Stimulated activated CD4-positive, alpha-beta T cell treated with anti-CD3 and anti-CD28 coated beads, Interleukin-2, amount 100 ng/mL, for 24 hours (primary cell): ENCODE measurements at regions not wholly inside any gene's neighbourhood (a gene's known extent, or its start where the extent isn't known, plus 50 kb on each side); places are given as distances from the start of the nearest gene placed in this dataset.
"Not testable (repeated sequence)": the region's sequence is repeated elsewhere in the genome, so short reads cannot be mapped to it uniquely, and the experiment has no call there.

Experiments
- DNase-seq, 2 donors: peaks; one replicate each; pipeline ENCODE4 v3.0.0-alpha.2; 2020

- DNase-seq = no peak
Observed at GRCh38 chr11:27241311-27242122, 121.5 kb downstream of the CCDC34 start.

- no peak for DNase-seq
Observed at GRCh38 chr11:27239305-27239942, 123.6 kb downstream of the CCDC34 start.

DNA sequence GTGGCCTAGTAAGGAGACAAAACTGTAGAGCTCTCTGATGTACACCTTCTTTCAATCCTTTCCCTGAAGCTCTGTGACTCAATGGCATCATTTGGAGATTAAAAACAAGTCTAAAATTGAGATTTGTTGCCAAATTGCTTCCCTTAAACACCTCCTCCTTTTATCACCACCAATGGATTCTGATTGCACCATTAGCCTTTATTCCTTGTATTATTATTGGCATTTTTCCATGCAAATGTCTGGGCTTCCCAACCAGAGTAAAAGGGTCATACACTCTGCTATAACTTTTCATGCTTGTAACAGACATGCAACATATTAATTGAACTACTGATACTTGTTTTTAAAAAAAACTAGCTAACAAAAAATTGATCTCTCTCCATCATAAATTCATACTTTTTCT, 124.2 kb downstream of the CCDC34 start:
- no peak for DNase-seq

- no peak for DNase-seq
Observed at GRCh38 chr11:27237643-27238042, 125.4 kb downstream of the CCDC34 start.

GRCh38 chr11:27234961-27235360, 128.1 kb downstream of the CCDC34 start:
- DNase-seq = no peak

DNA sequence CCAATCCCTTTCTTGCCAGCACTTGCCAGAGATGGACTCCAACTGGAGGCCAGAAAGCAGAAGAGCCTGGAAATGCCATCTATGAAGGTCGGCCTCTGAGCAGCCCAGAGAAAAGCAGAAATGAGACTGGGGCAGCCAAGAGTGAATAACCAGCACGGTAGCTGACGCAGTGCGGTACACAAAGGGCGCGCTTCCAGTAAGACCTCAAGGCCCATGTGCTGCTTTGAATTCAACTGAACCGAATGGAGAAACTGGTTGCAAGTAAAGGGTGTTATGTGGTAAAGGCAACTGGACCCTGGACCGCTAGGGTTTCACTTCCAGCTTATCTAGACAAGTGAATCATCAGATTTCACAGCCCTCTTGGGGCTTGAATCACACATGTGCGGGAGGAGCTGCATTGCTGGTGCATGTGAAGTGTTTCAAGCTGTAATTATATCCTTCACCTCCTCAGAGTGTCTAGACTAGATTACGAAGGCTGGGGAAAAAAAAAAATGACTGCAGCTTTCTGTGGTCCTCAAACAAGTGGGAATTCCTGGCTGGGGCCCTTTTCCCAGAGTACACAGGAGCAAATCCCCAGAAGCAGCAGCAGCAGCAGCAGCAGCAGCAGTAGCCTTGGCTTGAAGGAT, 128.9 kb downstream of the CCDC34 start:
- no peak for DNase-seq

- DNase-seq = no peak
Observed at GRCh38 chr11:27233654-27234042, 129.4 kb downstream of the CCDC34 start.

DNA sequence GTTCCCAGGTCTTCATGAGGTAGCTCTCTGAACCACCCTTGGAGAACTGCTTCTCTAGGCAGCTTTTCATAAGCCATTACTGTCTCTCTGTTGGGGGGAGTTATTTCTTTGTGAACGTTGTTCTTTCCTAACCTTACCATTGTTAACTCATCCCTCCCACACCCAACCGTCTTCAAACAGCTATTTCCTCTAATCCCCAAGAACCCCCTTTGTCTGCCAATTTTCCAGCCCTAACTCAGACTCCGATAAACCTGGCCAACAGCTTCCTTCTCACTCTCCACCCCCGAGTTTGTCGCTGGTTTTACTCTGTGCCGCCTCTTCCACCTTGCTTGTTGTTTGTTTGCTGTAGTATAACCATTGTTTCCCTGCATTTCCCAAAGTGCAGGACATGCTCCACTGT, 131.5 kb downstream of the CCDC34 start:
- DNase-seq = no peak

DNA sequence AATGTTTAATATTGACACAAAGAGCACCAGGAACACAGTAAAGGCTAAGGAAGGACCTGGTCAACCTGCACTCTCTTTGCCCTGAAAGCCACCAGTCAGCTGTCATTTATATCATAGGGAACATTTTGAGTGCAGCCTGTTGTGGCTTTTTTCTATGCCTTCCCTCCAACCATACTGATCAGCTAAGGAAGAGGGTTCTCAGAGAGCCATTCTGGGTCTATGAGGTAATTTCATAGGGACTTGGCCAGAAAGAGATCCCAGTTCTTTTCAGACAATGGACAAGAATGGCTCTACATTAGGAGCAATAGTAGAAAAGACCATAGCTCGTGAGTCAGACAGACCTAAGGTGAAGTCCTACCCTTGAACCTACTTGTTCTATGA, 132.8 kb downstream of the CCDC34 start:
- DNase-seq = no peak

- DNase-seq = no peak
Observed at GRCh38 chr11:27229511-27230191, 133.4 kb downstream of the CCDC34 start.

GRCh38 chr11:27228906-27229290, 134.1 kb downstream of the CCDC34 start:
- DNase-seq = no peak

DNA sequence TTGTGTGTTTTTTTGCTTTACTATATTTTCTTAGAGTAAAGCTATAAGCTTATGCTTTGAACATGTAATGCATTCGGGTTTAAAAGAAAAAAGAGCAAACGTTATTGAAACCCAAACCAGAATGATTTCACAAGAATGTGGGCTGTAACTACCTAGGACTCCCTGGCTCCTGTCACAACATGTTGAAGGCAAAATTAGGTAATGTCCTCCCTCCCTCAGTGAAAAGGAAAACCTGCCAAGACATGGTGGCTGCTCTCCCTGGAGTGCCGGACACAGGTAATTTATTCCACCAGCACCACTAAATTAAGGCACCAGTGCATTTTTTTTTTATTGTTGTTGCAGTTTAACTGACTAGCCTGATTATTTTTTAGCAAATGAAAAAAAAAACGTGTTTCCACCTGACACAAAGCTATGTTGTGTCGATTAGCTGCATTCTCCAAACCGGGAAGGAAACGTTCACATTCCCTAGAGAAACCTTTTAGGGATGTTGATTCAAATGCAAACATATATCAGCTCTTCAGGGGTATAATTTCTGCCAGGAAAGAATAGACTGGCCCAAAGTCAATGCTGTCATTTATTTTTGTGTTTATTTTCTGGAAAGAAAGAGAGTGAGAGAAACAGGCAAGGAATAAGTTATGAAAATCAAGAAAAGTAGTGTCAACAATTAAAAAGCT, 134.6 kb downstream of the CCDC34 start:
- no peak for DNase-seq

GRCh38 chr11:27227736-27228135, 135.3 kb downstream of the CCDC34 start:
- no peak for DNase-seq

DNA sequence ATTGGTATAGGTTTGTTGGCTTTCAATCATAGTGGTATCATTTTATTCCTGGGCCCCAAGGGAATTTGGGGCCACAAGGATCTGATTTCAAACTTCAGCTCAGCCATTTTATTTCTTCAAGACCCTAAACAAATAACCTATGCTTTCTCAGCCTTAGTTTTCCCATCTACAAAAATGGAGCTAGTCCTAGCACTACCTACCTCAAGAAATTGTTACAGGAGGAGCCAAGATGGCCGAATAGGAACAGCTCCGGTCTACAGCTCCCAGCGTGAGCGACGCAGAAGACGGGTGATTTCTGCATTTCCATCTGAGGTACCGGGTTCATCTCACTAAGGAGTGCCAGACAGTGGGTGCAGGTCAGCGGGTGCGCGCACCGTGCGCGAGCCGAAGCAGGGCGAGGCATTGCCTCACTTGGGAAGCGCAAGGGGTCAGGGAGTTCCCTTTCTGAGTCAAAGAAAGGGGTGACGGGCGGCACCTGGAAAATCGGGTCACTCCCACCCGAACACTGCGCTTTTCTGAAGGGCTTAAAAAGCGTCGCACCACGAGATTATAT, 143.5 kb downstream of the CCDC34 start:
- not testable (repeated sequence) for DNase-seq

DNA sequence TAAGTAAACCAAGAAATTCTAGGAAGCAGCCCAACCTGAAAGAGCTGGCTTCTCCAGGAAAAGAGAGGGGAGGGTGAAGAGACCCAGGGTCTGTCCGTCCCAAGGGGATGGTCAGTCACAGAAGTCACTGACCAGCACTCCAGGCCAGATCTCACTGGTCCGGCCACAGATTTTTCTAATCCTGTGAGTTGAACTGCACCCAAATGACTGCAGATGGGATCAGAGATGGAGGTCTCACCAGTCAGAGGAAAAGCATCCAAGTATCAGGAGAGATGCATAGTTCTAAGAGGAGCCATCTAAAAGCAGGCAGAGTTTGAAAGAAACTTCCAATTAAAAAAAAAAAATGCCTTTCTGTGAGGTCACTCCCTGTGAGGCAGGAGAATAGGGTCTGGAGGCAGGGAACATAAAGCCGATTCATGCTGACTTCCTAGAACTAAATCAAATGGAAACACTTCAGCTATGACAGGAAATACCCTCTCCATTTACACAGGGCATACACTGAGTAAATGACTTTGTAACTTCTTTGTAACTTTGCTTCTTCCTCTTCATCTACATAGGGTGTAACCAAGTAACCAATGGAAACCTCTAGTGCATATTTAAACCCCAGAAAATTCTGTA, 144.5 kb downstream of the CCDC34 start:
- DNase-seq = no peak

DNA sequence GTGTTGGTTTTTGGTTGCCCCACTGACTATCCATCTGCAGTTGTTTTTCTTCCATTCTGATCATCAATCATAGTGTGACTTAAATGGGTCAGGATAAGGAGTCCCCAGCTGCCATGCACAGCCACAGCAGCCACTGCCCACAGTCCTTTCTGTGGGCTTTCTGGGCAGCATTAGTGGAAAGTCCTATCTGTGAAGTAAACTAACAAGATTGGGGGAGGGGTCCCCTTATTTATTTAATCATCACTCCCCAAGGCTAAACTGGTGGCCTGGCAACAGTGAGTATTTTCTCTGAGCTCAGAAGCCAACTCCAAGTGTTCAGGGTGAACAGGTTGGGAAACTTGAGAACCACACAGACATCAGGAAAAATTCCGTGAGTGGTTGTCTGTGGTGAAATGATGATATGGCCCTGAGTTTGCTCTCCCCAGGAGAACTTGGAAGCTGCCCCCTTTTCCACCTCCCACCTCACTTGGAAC, 145.0 kb downstream of the CCDC34 start:
- DNase-seq = no peak

GRCh38 chr11:27217496-27217895, 145.5 kb downstream of the CCDC34 start:
- DNase-seq = no peak

DNA sequence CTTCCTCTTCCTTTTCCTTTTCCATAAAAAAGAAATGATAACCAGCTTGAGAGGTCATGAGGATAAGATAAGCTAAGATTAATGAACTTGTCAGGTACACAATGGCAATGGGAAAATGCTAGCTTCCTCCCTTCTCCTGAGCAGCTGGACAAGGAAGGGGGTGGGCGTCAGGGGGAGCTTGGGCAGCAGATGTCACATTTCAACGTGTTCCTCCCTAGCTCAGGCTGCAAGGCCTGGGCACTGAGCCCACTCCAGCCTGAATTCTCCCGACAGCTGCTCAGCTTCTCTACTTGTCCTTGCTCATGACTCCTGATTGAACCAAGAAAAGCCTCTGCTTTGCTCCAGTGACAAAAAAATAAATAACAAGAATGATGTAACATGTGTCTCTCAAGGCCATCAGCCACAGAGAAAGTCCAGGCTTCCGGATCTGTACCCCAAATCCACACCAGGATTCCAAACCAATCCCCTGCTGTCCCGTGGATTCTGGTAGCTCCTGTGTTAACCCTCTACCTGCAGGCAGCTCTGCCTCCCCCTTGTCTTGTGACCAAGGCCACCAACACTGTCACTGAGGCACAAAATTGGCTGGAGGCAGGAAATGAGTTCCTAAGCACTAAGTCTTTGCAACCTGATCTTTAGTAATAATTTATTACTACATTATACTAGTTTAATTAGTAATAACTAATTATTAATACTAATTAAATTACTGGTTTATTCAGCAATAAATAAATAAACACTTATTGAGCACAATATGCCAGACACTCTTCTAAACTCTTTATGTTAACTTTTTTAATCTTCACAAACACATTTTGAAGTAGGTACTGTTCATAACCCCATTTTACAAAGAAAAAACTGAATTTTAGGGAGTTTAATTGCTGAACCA, 146.5 kb downstream of the CCDC34 start:
- DNase-seq = no peak

DNA sequence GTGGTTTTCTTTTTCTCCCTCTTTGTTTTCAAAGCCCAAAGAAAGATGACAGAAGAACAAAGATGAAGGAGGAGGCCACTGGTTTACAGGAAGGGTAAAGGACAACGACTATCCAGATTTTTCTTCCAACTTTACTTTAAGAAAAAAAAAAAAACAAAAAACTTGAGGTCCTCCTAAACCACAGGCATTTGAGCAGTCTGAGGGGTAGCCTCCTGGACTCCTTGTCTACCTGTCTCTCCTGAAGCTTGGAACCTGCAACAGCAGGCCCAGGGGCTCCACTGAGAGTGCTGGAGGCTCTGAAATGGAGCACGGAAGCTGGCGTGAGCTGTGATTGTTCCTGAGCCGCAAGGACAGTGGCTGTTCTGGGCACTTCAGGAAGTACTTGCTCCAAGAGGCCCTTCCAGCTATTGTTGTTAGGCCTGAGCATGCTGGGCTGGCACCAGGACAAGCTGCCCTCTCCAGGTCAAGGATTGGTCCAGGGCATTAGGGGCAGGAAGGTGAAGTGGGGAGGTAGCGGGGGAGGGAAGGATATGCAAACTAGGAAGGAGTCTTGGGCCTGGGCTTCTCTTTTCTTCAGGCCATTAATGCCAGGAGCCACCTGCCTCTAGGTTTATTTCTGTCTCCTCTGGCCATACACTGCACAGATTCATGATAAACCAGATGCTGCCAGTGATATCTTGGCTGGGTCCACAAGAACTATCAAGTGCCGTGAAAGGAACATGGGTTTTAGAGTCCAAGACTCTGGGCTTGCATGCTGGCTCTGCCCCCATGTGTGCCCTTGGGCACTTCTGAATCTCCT, 147.3 kb downstream of the CCDC34 start:
- no peak for DNase-seq

- DNase-seq = no peak
Observed at GRCh38 chr11:27214713-27215112, 148.3 kb downstream of the CCDC34 start.
